Gastrocnemius medialis (tissue), 4 donors: ENCODE measurements at regions not wholly inside any gene's neighbourhood (a gene's known extent, or its start where the extent isn't known, plus 50 kb on each side); places are given as distances from the start of the nearest gene placed in this dataset.

Experiments
- ATAC-seq, 2 donors: fragments of 150-250 bp; one replicate each; pipeline ENCODE4 v1.9.1; 2016
- DNase-seq, 2 donors: peaks; one replicate each; pipeline ENCODE4 v3.0.0-alpha.2; 2019
- H3K27ac ChIP-seq, 4 donors: fragments of 200-600 bp; sonication (generic); 1 replicate in 1 of 4; 2 replicates in 3 of 4; pipeline ENCODE4 v1.5.1; 2016 to 2018; ENCODE audit warnings: mild to moderate bottlenecking in 2 of 4, moderate library complexity in 1 of 4
- H3K27me3 ChIP-seq, 3 donors: fragments of 200-600 bp; sonication (generic) in 2 of 3; 1 replicate in 1 of 3; 2 replicates in 2 of 3; pipeline versions ENCODE4 v1.5.1 to v1.6.0; 2016 to 2019; ENCODE audit warnings: mild to moderate bottlenecking in 1 of 3, moderate library complexity in 1 of 3
- H3K36me3 ChIP-seq, 2 donors: fragments of 200-600 bp; sonication (generic) in 1 of 2; one replicate each; pipeline ENCODE4 v1.5.1; 2017 to 2018
- H3K4me1 ChIP-seq, 2 donors: fragments of 200-600 bp; sonication (generic) in 1 of 2; one replicate each; pipeline ENCODE4 v1.5.1; 2016 to 2017; ENCODE audit warnings: mild to moderate bottlenecking in 2 of 2
- H3K4me3 ChIP-seq, 4 donors: fragments of 200-600 bp; sonication (generic) in 3 of 4; 1 replicate in 1 of 4; 2 replicates in 3 of 4; pipeline ENCODE4 v1.5.1; 2016 to 2019; ENCODE audit warnings: mild to moderate bottlenecking in 2 of 4
- H3K9me3 ChIP-seq, 3 donors: fragments of 200-600 bp; sonication (generic) in 2 of 3; 1 replicate in 1 of 3; 2 replicates in 2 of 3; pipeline ENCODE4 v1.5.1; 2016 to 2019
- CTCF ChIP-seq, 5 experiments: fragments of 450-650 bp in 3 of 5; fragments of 200-600 bp in 2 of 5; sonication (generic) in 2 of 5; IDR thresholded peaks in 4 of 5; conservative IDR thresholded peaks in 1 of 5; 1 replicate in 4 of 5; 2 replicates in 1 of 5; pipeline ENCODE4 v1.5.1; 2016 to 2019; ENCODE audit warnings: antibody characterized with exemption in 5 of 5, mild to moderate bottlenecking in 3 of 5, moderate library complexity in 3 of 5
- POLR2A ChIP-seq, 2 donors: fragments of 450-650 bp; IDR thresholded peaks; one replicate each; pipeline ENCODE4 v1.6.1; 2017; ENCODE audit warnings: antibody characterized with exemption in 2 of 2, mild to moderate bottlenecking in 2 of 2, moderate library complexity in 2 of 2
- in situ Hi-C, 4 donors: fragments of 200-750 bp; cut with MboI; loops; one replicate each; pipeline versions ENCODE4 v1.15.0 to v1.8.0; 2017; ENCODE audit warnings: low sequenced_read_pairs in 4 of 4
- intact Hi-C: fragments of 100-400 bp; cut with DNase I; formaldehyde crosslinking; loops from one replicate; pipeline ENCODE4 v1.15.1; 2023; ENCODE audit warnings: low total_unique reads

GRCh38 chr14:86430853-86431252 lies 900.9 kb downstream of the FLRT2 start:
- DNase-seq, result no peak
- ATAC-seq, result no peak
- Histone ChIP-seq H3K27me3 (no peaks in the 10 kb centered on the region), H3K4me1 (no peaks in the 10 kb centered on the region), H3K4me3 (no peak overlapping the region), H3K36me3 (no peaks in the 10 kb centered on the region), H3K27ac (no peak overlapping the region), H3K9me3 (no peaks in the 10 kb centered on the region)
- intact Hi-C loops (no loop called here), in situ Hi-C loops (no loop called here)
- no peak for TF ChIP-seq POLR2A (IDR thresholded peaks at IDR 0.05)
- no peak for TF ChIP-seq CTCF (IDR thresholded peaks at IDR 0.05 in 4 of 5, conservative IDR thresholded peaks at IDR 0.05 in 1 of 5)

- intact Hi-C loops (no loop called here), in situ Hi-C loops (no loop called here)
- H3K27me3 ChIP-seq, result no peaks in the 10 kb centered on the region
- TF ChIP-seq CTCF (IDR thresholded peaks at IDR 0.05 in 4 of 5, conservative IDR thresholded peaks at IDR 0.05 in 1 of 5), result no peak
- DNase-seq (no peak), ATAC-seq (no peak)
- no peaks in the 10 kb centered on the region for H3K36me3 ChIP-seq
- H3K9me3 ChIP-seq, result no peaks in the 10 kb centered on the region
- H3K27ac ChIP-seq, result no peak overlapping the region
- no peaks in the 10 kb centered on the region for H3K4me1 ChIP-seq
- H3K4me3 ChIP-seq, result no peak overlapping the region
Observed at GRCh38 chr14:86423214-86423613, 893.3 kb downstream of the FLRT2 start.

- no peak for DNase-seq
- intact Hi-C loops (no loop called here), in situ Hi-C loops (no loop called here)
- H3K4me1 ChIP-seq, result no peaks in the 10 kb centered on the region
- no peaks in the 10 kb centered on the region for H3K36me3 ChIP-seq
- ATAC-seq, result no peak
- TF ChIP-seq POLR2A (IDR thresholded peaks at IDR 0.05) (no peak), CTCF (IDR thresholded peaks at IDR 0.05 in 4 of 5, conservative IDR thresholded peaks at IDR 0.05 in 1 of 5) (no peak)
- H3K9me3 ChIP-seq, result no peaks in the 10 kb centered on the region
- no peak overlapping the region for H3K27ac ChIP-seq
- H3K4me3 ChIP-seq, result no peak overlapping the region
- no peaks in the 10 kb centered on the region for H3K27me3 ChIP-seq
Observed at GRCh38 chr14:86420131-86420530, 890.2 kb downstream of the FLRT2 start.

- in situ Hi-C loops, result no loop called here
- intact Hi-C loops, result no loop called here
Observed at GRCh38 chr14:86414146-86414545, 884.2 kb downstream of the FLRT2 start.

More at GRCh38 chr14:86414146-86414545, 884.2 kb downstream of the FLRT2 start:
- ATAC-seq (no peak), DNase-seq (no peak)
- Histone ChIP-seq H3K4me1 (no peaks in the 10 kb centered on the region), H3K36me3 (no peaks in the 10 kb centered on the region), H3K9me3 (no peaks in the 10 kb centered on the region), H3K4me3 (no peak overlapping the region), H3K27ac (no peak overlapping the region), H3K27me3 (no peaks in the 10 kb centered on the region)
- TF ChIP-seq CTCF (IDR thresholded peaks at IDR 0.05 in 4 of 5, conservative IDR thresholded peaks at IDR 0.05 in 1 of 5), result no peak
- TF ChIP-seq POLR2A (IDR thresholded peaks at IDR 0.05), result no peak
